Loucy (cell line): ENCODE measurements at regions not wholly inside any gene's neighbourhood (a gene's known extent, or its start where the extent isn't known, plus 50 kb on each side); places are given as distances from the start of the nearest gene placed in this dataset.

Source experiments
- EZH2phosphoT487 ChIP-seq: fragments of 200-600 bp; IDR thresholded peaks from 2 replicates; pipeline ENCODE4 v1.6.1; 2018; ENCODE audit warnings: antibody characterized with exemption, mild to moderate bottlenecking, moderate library complexity, borderline replicate concordance
- TF ChIP-seq, protein P1 (sequence below): fragments of 200-600 bp; sonication (generic); conservative IDR thresholded peaks from 2 replicates; pipeline ENCODE4 v1.5.1; 2014; ENCODE audit warnings: mild to moderate bottlenecking, antibody characterized with exemption, low read length

DNA sequence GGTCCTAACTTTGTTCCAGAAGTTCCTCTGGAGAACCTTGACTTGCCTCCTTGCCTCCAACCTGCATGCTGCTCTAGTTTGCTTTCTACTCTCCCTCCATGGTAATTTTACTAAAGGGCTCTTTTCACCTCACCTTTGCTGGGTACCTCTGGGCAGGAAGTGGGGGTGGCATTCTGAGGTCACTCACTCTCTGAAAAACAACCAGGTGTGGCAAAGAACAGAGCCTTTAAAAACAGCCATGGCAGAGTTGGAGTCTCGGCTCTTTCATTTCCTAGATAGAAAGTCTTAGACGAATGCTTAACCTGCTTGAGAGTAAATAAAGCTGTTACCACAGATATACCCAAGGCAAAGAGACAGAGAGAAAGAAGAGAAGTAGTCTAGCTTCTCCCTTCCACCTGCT lies 827.9 kb downstream of the BCL11B start:
- TF ChIP-seq, protein P1, sequence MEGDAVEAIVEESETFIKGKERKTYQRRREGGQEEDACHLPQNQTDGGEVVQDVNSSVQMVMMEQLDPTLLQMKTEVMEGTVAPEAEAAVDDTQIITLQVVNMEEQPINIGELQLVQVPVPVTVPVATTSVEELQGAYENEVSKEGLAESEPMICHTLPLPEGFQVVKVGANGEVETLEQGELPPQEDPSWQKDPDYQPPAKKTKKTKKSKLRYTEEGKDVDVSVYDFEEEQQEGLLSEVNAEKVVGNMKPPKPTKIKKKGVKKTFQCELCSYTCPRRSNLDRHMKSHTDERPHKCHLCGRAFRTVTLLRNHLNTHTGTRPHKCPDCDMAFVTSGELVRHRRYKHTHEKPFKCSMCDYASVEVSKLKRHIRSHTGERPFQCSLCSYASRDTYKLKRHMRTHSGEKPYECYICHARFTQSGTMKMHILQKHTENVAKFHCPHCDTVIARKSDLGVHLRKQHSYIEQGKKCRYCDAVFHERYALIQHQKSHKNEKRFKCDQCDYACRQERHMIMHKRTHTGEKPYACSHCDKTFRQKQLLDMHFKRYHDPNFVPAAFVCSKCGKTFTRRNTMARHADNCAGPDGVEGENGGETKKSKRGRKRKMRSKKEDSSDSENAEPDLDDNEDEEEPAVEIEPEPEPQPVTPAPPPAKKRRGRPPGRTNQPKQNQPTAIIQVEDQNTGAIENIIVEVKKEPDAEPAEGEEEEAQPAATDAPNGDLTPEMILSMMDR: no peak
- TF ChIP-seq EZH2phosphoT487: no peak
